ES-I3 (cell line): ENCODE measurements at regions not wholly inside any gene's neighbourhood (a gene's known extent, or its start where the extent isn't known, plus 50 kb on each side); places are given as distances from the start of the nearest gene placed in this dataset.

Experiments
- H3K36me3 ChIP-seq: 2 replicates; pipeline ENCODE4 v1.6.1; 2013; ENCODE audit warnings: mild to moderate bottlenecking, low read length, control low read depth, moderate library complexity; ENCODE audit not compliant: insufficient read depth
- H3K4me1 ChIP-seq: 2 replicates; pipeline ENCODE4 v1.6.1; 2013; ENCODE audit warnings: mild to moderate bottlenecking, control low read depth, low read length; ENCODE audit not compliant: insufficient read depth
- H3K9ac ChIP-seq: 2 replicates; pipeline ENCODE4 v1.6.1; 2013; ENCODE audit warnings: low read depth, mild to moderate bottlenecking, low read length, moderate library complexity
- H3K9me3 ChIP-seq: 2 replicates; pipeline ENCODE4 v1.6.1; 2013; ENCODE audit warnings: mild to moderate bottlenecking, low read length, moderate library complexity; ENCODE audit not compliant: control insufficient read depth, insufficient read depth

GRCh38 chr18:28494151-28494550 is 317.2 kb upstream of the CDH2 start:
- Histone ChIP-seq H3K36me3 (no peaks in the 10 kb centered on the region), H3K4me1 (no peaks in the 10 kb centered on the region), H3K9ac (no peak overlapping the region), H3K9me3 (no peaks in the 10 kb centered on the region; the same call in 1 of the 2 replicates)

DNA sequence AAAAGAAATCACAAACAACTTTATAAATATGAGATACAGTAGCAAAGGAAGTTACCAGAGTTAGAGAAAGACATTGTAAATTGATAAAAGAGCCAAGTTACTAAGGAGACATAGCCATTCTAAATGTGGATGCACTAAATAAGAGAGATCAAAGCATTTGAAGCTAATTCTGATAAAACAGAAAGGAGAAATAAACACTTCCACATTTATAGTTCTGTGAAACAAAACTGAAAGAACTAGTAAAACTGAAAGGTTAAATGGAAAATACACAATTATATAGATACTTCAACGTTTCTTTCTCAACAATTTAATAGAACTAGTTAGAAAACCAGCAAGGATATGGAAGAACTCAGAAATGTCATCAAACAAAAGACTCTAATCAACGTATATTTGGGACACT is 309.0 kb upstream of the CDH2 start:
- H3K9ac ChIP-seq = no peak overlapping the region
- no peaks in the 10 kb centered on the region for H3K36me3 ChIP-seq
- no peaks in the 10 kb centered on the region for H3K4me1 ChIP-seq
- no peaks in the 10 kb centered on the region for H3K9me3 ChIP-seq

- Histone ChIP-seq H3K9ac (no peak overlapping the region), H3K36me3 (no peaks in the 10 kb centered on the region), H3K4me1 (no peaks in the 10 kb centered on the region), H3K9me3 (no peaks in the 10 kb centered on the region)
Measured at GRCh38 chr18:28485210-28485801, 308.4 kb upstream of the CDH2 start.

- no peak overlapping the region for H3K9ac ChIP-seq
- H3K36me3 ChIP-seq = peaks cover 3% of the 10 kb centered on the region; the same call in 1 of the 2 replicates
- no peaks in the 10 kb centered on the region for H3K4me1 ChIP-seq
- peaks cover 2% of the 10 kb centered on the region; the same call in 1 of the 2 replicates for H3K9me3 ChIP-seq
Measured at GRCh38 chr18:28478531-28478930, 301.6 kb upstream of the CDH2 start.

DNA sequence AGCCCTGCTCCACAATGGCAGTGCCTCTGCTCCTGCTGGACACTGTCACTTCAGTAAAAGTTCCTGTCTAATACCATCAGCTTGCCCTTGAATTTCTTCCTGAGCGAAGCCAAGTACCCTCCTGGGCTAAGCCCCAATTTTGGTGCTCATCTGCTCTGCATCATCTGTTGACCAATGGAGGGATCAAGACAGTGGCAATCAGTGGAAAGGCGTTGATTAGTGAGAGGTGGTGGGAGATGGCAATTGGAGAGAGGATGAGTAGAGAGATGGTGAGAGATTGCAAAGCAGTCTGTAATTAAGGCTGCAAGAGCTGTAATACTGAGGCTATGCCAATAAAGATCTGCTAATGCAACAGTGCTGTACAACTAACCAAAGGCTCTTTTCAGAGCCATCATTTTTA is 299.4 kb upstream of the CDH2 start:
- H3K9ac ChIP-seq = no peak overlapping the region
- H3K4me1 ChIP-seq = no peaks in the 10 kb centered on the region
- H3K9me3 ChIP-seq = peaks cover 2% of the 10 kb centered on the region; the same call in 1 of the 2 replicates
- peaks cover 3% of the 10 kb centered on the region; the same call in 1 of the 2 replicates for H3K36me3 ChIP-seq

DNA sequence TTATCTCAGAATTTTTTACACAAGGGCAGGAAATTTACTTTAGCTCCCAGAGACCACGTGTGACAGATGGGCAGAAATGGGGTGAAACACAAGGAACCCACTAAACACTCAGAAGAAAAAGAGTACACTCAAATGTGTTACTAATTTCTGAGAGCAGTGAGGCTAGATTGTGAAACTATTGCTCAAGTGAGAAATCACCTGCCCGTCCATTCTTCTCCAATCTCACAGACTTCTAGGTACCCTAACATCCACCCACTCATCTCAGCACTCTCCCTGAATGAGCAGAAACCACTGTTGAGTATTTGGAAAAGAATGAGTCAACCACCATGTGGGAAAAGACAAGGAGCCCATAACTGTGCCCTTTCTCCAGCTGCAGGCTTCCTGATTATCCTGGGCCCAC is 293.0 kb upstream of the CDH2 start:
- Histone ChIP-seq H3K4me1 (no peaks in the 10 kb centered on the region), H3K9ac (no peak overlapping the region), H3K36me3 (no peaks in the 10 kb centered on the region), H3K9me3 (peaks cover 8% of the 10 kb centered on the region)

GRCh38 chr18:28468901-28469300 is 292.0 kb upstream of the CDH2 start:
- no peak overlapping the region for H3K9ac ChIP-seq
- H3K36me3 ChIP-seq = no peaks in the 10 kb centered on the region
- H3K4me1 ChIP-seq = no peaks in the 10 kb centered on the region
- peaks cover 8% of the 10 kb centered on the region for H3K9me3 ChIP-seq

DNA sequence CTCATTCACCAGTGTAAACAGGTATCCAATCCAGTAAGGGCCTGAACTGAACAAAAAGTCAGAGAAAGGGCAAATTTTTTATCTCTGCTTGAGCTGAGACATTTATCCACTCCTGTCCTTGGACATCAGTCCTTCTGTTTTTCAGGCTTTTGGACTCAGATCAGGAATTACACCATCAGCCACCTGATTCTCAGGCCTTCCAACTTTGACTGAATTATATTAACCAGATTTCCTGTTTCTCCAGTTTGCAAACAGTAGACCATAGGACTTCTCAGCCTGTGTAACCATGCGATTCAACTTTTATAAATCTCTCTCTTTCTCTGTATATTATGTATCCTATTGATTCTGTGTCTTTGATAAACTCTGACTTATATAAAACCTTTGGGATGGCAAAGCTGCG is 289.3 kb upstream of the CDH2 start:
- Histone ChIP-seq H3K9me3 (peaks cover 8% of the 10 kb centered on the region), H3K9ac (no peak overlapping the region), H3K4me1 (no peaks in the 10 kb centered on the region), H3K36me3 (no peaks in the 10 kb centered on the region)

DNA sequence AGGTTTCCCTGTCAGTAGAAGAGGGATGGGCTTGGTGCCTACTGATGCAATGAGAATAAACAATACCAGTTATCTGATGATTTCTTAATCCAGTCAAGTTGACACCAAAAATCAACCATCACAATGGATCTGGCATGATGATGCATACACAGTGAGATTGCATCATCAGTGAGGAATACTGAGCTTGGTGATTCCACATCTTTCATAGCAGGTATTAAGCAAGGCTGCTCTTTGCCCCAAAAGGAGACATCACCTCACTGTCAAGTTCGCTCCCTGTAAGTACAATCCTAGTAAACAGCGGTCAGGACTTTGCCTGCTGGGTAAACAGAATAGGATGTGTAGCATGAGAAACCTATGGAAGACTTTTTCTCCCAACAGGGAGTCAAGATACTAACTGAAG is 282.7 kb upstream of the CDH2 start:
- Histone ChIP-seq H3K9me3 (no peaks in the 10 kb centered on the region), H3K4me1 (no peaks in the 10 kb centered on the region), H3K36me3 (no peaks in the 10 kb centered on the region), H3K9ac (no peak overlapping the region)

DNA sequence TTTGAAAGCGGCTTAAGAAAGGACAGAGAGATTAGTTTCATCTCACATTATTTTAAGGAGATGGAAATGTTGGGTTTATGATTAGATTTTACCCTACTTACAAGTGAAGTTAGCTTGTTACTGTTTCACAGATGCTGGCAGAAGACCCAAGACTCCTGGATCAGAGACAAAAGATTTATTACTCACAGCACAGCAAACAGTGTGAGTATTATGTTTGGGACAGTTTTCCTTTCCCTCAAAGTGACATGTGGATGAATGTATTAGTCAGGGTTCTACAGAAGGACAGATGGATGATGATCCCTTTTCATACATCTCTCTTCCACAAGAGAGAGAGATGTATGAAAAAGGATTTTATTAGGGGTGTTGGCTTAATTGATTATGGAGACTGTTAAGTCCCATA is 281.8 kb upstream of the CDH2 start:
- no peaks in the 10 kb centered on the region for H3K9me3 ChIP-seq
- no peaks in the 10 kb centered on the region for H3K4me1 ChIP-seq
- no peak overlapping the region for H3K9ac ChIP-seq

DNA sequence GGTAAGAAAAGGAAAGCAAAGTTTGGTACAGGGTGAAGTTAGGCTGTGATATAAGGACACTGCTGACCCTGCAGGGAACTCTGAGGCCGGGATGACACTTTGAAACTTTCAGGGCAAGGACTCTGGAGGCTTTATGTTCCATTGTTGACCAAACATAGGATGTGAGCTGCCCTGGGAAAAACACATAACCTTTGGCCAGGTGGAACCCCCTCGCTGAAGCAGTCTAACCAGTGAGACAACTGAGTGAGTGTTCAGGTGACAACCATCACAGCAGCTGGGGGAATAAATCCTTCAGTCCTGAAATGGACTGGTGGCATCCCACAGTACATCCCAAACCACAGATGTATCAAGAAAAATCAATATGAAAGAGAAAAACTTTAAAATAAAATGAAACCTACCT is 280.9 kb upstream of the CDH2 start:
- H3K4me1 ChIP-seq = no peaks in the 10 kb centered on the region
- no peaks in the 10 kb centered on the region for H3K36me3 ChIP-seq
- H3K9me3 ChIP-seq = no peaks in the 10 kb centered on the region
- H3K9ac ChIP-seq = no peak overlapping the region

More for the DNA sequence above, 281.8 kb upstream of the CDH2 start:
- H3K36me3 ChIP-seq = no peaks in the 10 kb centered on the region

- Histone ChIP-seq H3K36me3 (no peaks in the 10 kb centered on the region), H3K9me3 (no peaks in the 10 kb centered on the region), H3K4me1 (no peaks in the 10 kb centered on the region), H3K9ac (no peak overlapping the region)
Measured at GRCh38 chr18:28455971-28456370, 279.0 kb upstream of the CDH2 start.

GRCh38 chr18:28439870-28440269 is 262.9 kb upstream of the CDH2 start:
- H3K4me1 ChIP-seq = no peaks in the 10 kb centered on the region
- no peak overlapping the region for H3K9ac ChIP-seq
- no peaks in the 10 kb centered on the region for H3K9me3 ChIP-seq
- H3K36me3 ChIP-seq = no peaks in the 10 kb centered on the region

DNA sequence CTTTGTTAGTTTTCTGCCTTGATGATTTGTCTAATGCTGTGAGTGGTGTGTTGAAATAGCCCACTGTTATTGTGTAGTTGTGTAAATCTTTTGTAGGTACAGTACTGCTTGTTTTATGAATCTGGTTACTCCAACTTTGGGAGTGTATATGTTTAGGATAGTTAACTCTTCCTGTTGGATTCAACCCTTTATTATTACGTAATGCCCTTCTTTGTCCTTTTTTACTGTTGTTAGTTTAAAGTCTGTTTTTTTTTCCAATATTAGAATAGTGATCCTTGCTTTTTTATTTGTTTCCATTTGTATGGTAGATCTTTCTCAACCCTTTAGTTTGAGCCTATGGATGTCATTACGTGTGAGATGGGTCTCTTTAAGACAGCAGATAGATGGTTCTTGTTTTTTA is 261.5 kb upstream of the CDH2 start:
- H3K4me1 ChIP-seq = no peaks in the 10 kb centered on the region
- H3K9ac ChIP-seq = no peak overlapping the region
- no peaks in the 10 kb centered on the region for H3K36me3 ChIP-seq
- no peaks in the 10 kb centered on the region for H3K9me3 ChIP-seq

DNA sequence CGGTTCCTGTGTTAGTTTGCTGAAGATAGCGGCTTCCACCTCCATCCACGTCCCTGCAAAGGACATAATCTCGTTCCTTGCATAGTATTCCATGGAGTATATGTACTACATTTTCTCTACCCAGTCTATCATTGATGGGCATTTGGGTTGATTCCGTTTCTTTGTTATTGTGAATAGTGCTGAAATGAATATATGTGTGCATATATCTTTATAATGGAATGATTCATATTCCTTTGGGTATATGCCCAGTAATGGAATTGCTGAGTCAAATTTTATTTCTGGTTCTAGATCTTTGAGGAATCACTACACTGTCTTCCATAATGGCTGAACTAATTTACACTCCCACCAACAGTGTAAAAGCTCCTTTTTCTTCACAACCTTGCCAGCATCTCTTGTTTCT is 255.4 kb upstream of the CDH2 start:
- Histone ChIP-seq H3K4me1 (no peaks in the 10 kb centered on the region), H3K9ac (no peak overlapping the region), H3K9me3 (peaks cover 2% of the 10 kb centered on the region; the same call in 1 of the 2 replicates), H3K36me3 (no peaks in the 10 kb centered on the region; the same call in 1 of the 2 replicates)

DNA sequence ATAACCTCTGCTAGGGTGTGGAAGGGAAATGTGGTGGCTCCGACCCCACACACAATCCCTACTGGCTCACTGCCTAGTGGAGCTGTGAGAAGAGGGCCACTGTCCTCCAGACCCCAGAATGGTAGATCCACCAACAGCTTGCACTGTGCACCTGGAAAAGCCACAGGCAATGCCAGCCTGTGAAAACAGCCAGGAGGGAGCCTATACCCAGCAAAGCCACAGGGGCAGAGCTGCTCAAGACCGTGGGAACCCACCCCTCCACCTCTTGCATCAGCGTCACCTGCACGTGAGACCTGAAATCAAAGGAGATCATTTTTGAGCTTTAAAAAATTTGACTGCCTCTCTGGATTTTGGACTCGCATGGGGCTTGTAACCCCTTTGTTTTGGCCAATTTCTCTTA is 249.0 kb upstream of the CDH2 start:
- Histone ChIP-seq H3K9me3 (peaks cover 14% of the 10 kb centered on the region), H3K4me1 (no peaks in the 10 kb centered on the region), H3K36me3 (no peaks in the 10 kb centered on the region), H3K9ac (no peak overlapping the region)
